ENCODE measurements at regions not wholly inside any gene's neighbourhood (a gene's known extent, or its start where the extent isn't known, plus 50 kb on each side); places are given as distances from the start of the nearest gene placed in this dataset.

DNA sequence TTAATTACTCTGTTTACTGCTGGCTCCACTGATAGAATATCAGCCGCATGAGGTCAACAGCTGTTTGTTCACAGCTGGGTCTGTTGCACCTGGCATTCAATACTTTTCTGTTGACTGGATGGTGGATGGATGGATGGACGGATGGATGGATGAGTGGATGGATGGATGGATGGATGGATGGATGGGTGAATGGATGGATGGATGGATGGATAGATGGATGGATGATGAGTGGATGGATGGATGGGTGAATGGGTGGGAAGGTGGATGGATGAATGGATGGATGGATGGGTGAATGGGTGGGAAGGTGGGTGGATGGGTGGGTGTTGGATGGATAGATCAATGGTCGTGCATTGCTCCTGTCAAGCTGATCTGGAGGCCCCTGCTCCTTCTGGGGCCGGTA, 422.2 kb upstream of the SULF2 start:
- no TSS peak for BruUV-seq (replicated peaks)
- TF ChIP-seq NFE2L1 (CRISPR knock-in tag; IDR thresholded peaks at IDR 0.05; ENCODE audit: borderline replicate concordance) (no peak), ZNF557 (CRISPR knock-in tag; IDR thresholded peaks at IDR 0.05) (no peak), ZNF619 (CRISPR knock-in tag; IDR thresholded peaks at IDR 0.05) (no peak), CC2D1A (CRISPR knock-in tag; IDR thresholded peaks at IDR 0.05) (no peak), JDP2 (CRISPR knock-in tag; IDR thresholded peaks at IDR 0.05; ENCODE audit: borderline replicate concordance) (no peak)
- H3K79me2 ChIP-seq (ENCODE audit: insufficient read depth, low read length), result no peaks in the 10 kb centered on the region
- H3K4me3 ChIP-seq (replicated peaks in 1 of 3; ENCODE audit: insufficient read depth in 1 of 3, low read depth in 2 of 3, low read length in 3 of 3), result no peak overlapping the region
- 25% methylated on average over 4 of the region's 4 CpGs for WGBS (ENCODE audit: low lambda C conversion rate)
- H3K9me3 ChIP-seq (ENCODE audit: low read length), result no peaks in the 10 kb centered on the region
- H3K27me3 ChIP-seq (ENCODE audit: control insufficient read depth in 1 of 2, insufficient read depth in 2 of 2, low read length in 2 of 2), result peaks cover 9 to 47% of the 10 kb centered on the region in 2 experiments; a peak in 4 of 5 replicates
- ChIA-PET CTCF (ENCODE audit: low intra/inter-chr PET ratio, low total read pairs) (no interaction called here), POLR2A (no interaction called here)
- in situ Hi-C loops (cut with HindIII; ENCODE audit: extremely low pct_ligation_motif_present, low pct_unique_long_range_greater_than_20kb), result no loop called here
- intact Hi-C loops (cut with micrococcal nuclease; ENCODE audit: unreplicated experiment), result no loop called here
- no peak for FAIRE-seq
- DNase-seq (ENCODE audit: low spot score), result no peak
- ATAC-seq, result no peak
- H4K20me1 ChIP-seq (ENCODE audit: insufficient read depth, low read length), result no peaks in the 10 kb centered on the region
- H3K9ac ChIP-seq (ENCODE audit: insufficient read depth, low read depth, low read length), result no peak overlapping the region
- no peak overlapping the region for H3K27ac ChIP-seq (ENCODE audit: extremely low read length, insufficient read depth, low read length)
- H3K4me1 ChIP-seq (ENCODE audit: insufficient read depth, low read length), result peaks cover 7% of the 10 kb centered on the region
- H3K4me2 ChIP-seq (ENCODE audit: low read depth, low read length), result no peak overlapping the region
- no peak overlapping the region for H2AFZ ChIP-seq (ENCODE audit: low read length)
- H3K36me3 ChIP-seq (replicated peaks in 1 of 2; ENCODE audit: control insufficient read depth in 1 of 2, insufficient read depth in 2 of 2, low read length in 2 of 2), result no peaks in the 10 kb centered on the region

DNA sequence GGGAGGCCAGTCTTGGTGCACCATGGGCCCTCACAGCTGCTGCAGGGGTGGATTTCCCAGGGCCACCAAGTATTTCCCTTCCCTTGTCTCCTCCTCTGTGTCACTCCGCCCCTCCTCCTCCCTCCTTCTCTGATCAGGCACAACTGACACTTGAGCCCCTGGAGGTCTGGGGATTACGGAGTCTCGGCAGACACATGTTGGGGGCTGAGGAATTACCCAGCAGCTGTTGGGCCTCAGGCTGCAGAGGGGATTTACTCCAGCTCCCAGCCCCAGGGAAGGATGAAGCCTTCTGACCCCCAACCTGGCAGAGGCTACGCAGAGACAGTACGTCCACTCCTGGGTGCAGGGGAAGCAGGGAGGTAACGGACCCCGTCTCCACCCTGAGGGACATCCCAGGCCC, 420.5 kb upstream of the SULF2 start:
- FAIRE-seq (no peak), DNase-seq (ENCODE audit: low spot score) (no peak), ATAC-seq (no peak)
- POLR2A ChIA-PET, result no interaction called here
- no peaks in the 10 kb centered on the region for H4K20me1 ChIP-seq (ENCODE audit: insufficient read depth, low read length)
- H3K9ac ChIP-seq (ENCODE audit: insufficient read depth, low read depth, low read length), result no peak overlapping the region
- H3K27me3 ChIP-seq (ENCODE audit: control insufficient read depth in 1 of 2, insufficient read depth in 2 of 2, low read length in 2 of 2), result peaks cover 9 to 49% of the 10 kb centered on the region in 2 experiments; a peak in 4 of 5 replicates
- in situ Hi-C loops (cut with HindIII; ENCODE audit: extremely low pct_ligation_motif_present, low pct_unique_long_range_greater_than_20kb), result no loop called here
- H3K9me3 ChIP-seq (ENCODE audit: low read length), result no peaks in the 10 kb centered on the region
- CTCF ChIA-PET (ENCODE audit: low intra/inter-chr PET ratio, low total read pairs), result no interaction called here
- H2AFZ ChIP-seq (ENCODE audit: low read length), result no peak overlapping the region
- WGBS (ENCODE audit: low lambda C conversion rate), result 32% methylated on average over 6 of the region's 7 CpGs
- intact Hi-C loops (cut with micrococcal nuclease; ENCODE audit: unreplicated experiment), result no loop called here
- H3K4me1 ChIP-seq (ENCODE audit: insufficient read depth, low read length), result peaks cover 7% of the 10 kb centered on the region
- no TSS peak for BruUV-seq (replicated peaks)
- H3K4me3 ChIP-seq (replicated peaks in 1 of 3; ENCODE audit: insufficient read depth in 1 of 3, low read depth in 2 of 3, low read length in 3 of 3), result no peak overlapping the region
- H3K79me2 ChIP-seq (ENCODE audit: insufficient read depth, low read length), result no peaks in the 10 kb centered on the region
- no peak overlapping the region for H3K27ac ChIP-seq (ENCODE audit: extremely low read length, insufficient read depth, low read length)
- H3K36me3 ChIP-seq (replicated peaks in 1 of 2; ENCODE audit: control insufficient read depth in 1 of 2, insufficient read depth in 2 of 2, low read length in 2 of 2), result no peaks in the 10 kb centered on the region
- no peak overlapping the region for H3K4me2 ChIP-seq (ENCODE audit: low read depth, low read length)
- TF ChIP-seq NFIC (IDR thresholded peaks at IDR 0.05; ENCODE audit: low read length) (no peak), MBNL3 (CRISPR knock-in tag; conservative IDR thresholded peaks at IDR 0.05) (no peak), HNRNPLL (IDR thresholded peaks at IDR 0.05; ENCODE audit: low read depth, low read length, poor library complexity, severe bottlenecking) (no peak), NR2F2 (IDR thresholded peaks at IDR 0.05; ENCODE audit: borderline replicate concordance, low read depth) (no peak), GLI4 (CRISPR knock-in tag; IDR thresholded peaks at IDR 0.05; ENCODE audit: borderline replicate concordance) (no peak)
- TF ChIP-seq, protein P1, sequence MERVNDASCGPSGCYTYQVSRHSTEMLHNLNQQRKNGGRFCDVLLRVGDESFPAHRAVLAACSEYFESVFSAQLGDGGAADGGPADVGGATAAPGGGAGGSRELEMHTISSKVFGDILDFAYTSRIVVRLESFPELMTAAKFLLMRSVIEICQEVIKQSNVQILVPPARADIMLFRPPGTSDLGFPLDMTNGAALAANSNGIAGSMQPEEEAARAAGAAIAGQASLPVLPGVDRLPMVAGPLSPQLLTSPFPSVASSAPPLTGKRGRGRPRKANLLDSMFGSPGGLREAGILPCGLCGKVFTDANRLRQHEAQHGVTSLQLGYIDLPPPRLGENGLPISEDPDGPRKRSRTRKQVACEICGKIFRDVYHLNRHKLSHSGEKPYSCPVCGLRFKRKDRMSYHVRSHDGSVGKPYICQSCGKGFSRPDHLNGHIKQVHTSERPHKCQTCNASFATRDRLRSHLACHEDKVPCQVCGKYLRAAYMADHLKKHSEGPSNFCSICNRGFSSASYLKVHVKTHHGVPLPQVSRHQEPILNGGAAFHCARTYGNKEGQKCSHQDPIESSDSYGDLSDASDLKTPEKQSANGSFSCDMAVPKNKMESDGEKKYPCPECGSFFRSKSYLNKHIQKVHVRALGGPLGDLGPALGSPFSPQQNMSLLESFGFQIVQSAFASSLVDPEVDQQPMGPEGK (CRISPR knock-in tag; IDR thresholded peaks at IDR 0.05), result no peak
- TF ChIP-seq, protein P2, sequence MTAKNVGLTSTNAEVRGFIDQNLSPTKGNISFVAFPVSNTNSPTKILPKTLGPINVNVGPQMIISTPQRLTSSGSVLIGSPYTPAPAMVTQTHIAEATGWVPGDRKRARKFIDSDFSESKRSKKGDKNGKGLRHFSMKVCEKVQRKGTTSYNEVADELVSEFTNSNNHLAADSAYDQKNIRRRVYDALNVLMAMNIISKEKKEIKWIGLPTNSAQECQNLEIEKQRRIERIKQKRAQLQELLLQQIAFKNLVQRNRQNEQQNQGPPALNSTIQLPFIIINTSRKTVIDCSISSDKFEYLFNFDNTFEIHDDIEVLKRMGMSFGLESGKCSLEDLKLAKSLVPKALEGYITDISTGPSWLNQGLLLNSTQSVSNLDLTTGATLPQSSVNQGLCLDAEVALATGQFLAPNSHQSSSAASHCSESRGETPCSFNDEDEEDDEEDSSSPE (CRISPR knock-in tag; IDR thresholded peaks at IDR 0.05), result no peak
- TF ChIP-seq, protein P3, sequence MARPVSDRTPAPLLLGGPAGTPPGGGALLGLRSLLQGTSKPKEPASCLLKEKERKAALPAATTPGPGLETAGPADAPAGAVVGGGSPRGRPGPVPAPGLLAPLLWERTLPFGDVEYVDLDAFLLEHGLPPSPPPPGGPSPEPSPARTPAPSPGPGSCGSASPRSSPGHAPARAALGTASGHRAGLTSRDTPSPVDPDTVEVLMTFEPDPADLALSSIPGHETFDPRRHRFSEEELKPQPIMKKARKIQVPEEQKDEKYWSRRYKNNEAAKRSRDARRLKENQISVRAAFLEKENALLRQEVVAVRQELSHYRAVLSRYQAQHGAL (CRISPR knock-in tag; IDR thresholded peaks at IDR 0.05; ENCODE audit: not compliant biosample characterization), result no peak
- TF ChIP-seq, protein P4, sequence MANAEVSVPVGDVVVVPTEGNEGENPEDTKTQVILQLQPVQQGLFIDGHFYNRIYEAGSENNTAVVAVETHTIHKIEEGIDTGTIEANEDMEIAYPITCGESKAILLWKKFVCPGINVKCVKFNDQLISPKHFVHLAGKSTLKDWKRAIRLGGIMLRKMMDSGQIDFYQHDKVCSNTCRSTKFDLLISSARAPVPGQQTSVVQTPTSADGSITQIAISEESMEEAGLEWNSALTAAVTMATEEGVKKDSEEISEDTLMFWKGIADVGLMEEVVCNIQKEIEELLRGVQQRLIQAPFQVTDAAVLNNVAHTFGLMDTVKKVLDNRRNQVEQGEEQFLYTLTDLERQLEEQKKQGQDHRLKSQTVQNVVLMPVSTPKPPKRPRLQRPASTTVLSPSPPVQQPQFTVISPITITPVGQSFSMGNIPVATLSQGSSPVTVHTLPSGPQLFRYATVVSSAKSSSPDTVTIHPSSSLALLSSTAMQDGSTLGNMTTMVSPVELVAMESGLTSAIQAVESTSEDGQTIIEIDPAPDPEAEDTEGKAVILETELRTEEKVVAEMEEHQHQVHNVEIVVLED (CRISPR knock-in tag; IDR thresholded peaks at IDR 0.05; ENCODE audit: borderline replicate concordance), result no peak
